ENCODE measurements at regions not wholly inside any gene's neighbourhood (a gene's known extent, or its start where the extent isn't known, plus 50 kb on each side); places are given as distances from the start of the nearest gene placed in this dataset.

DNA sequence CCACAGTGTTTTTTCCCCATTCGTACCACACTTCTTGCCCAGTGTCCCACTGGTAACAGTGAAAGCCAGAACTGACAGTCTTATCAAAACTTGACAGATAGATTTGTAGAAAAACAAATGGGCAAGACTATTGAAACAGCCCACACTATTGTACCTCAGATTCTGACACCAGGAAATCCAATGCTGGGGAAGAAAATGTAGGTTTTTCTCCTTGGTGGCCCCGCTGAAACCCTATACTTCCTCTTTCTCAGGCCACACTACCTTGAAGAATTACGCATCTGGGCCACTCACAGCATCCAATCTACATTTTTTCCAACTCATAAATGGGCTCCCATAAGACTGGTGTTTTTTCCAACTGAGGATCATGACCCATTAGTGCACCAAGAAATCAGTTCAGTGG, 90.9 kb upstream of the HDDC2 start:
- H3K27ac ChIP-seq: no peak overlapping the region
- H3K9me3 ChIP-seq: no peaks in the 10 kb centered on the region
- no peaks in the 10 kb centered on the region for H3K36me3 ChIP-seq
- H3K4me3 ChIP-seq (ENCODE audit: low read depth in 1 of 2, low read length in 1 of 2): no peak overlapping the region
- TF ChIP-seq, protein P1, sequence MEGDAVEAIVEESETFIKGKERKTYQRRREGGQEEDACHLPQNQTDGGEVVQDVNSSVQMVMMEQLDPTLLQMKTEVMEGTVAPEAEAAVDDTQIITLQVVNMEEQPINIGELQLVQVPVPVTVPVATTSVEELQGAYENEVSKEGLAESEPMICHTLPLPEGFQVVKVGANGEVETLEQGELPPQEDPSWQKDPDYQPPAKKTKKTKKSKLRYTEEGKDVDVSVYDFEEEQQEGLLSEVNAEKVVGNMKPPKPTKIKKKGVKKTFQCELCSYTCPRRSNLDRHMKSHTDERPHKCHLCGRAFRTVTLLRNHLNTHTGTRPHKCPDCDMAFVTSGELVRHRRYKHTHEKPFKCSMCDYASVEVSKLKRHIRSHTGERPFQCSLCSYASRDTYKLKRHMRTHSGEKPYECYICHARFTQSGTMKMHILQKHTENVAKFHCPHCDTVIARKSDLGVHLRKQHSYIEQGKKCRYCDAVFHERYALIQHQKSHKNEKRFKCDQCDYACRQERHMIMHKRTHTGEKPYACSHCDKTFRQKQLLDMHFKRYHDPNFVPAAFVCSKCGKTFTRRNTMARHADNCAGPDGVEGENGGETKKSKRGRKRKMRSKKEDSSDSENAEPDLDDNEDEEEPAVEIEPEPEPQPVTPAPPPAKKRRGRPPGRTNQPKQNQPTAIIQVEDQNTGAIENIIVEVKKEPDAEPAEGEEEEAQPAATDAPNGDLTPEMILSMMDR (IDR thresholded peaks at IDR 0.05): no peak
- no peaks in the 10 kb centered on the region for H3K4me1 ChIP-seq (ENCODE audit: control insufficient read depth in 1 of 2, insufficient read depth in 1 of 2, low read depth in 1 of 2, low read length in 1 of 2)
- H3K27me3 ChIP-seq: no peaks in the 10 kb centered on the region

DNA sequence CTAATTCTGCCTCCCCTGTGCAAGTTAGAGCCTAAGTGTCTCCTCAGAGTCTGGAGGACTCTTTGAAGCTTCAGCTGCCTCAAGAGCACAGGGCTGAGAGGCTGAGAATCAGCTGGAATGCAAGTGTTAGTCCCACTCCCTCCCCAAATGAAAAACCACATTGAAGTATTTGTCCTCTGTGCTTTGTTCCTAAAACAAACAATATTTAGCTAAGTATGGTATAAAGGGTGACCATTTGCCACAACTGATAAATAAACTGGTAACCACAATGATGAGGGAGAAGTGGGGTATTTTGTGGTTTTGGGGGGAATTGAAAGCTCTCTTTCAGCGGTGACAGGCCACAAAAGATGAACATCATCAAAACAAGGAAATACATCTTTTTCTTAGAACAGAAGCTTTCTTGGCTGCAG, 91.7 kb upstream of the HDDC2 start:
- no peaks in the 10 kb centered on the region for H3K4me1 ChIP-seq (ENCODE audit: control insufficient read depth in 1 of 2, insufficient read depth in 1 of 2, low read depth in 1 of 2, low read length in 1 of 2)
- H3K27me3 ChIP-seq: no peaks in the 10 kb centered on the region
- no peak overlapping the region for H3K27ac ChIP-seq
- no peaks in the 10 kb centered on the region for H3K9me3 ChIP-seq
- TF ChIP-seq, protein P1 (IDR thresholded peaks at IDR 0.05): no peak
- H3K4me3 ChIP-seq (ENCODE audit: low read depth in 1 of 2, low read length in 1 of 2): no peak overlapping the region
- no peaks in the 10 kb centered on the region for H3K36me3 ChIP-seq

DNA sequence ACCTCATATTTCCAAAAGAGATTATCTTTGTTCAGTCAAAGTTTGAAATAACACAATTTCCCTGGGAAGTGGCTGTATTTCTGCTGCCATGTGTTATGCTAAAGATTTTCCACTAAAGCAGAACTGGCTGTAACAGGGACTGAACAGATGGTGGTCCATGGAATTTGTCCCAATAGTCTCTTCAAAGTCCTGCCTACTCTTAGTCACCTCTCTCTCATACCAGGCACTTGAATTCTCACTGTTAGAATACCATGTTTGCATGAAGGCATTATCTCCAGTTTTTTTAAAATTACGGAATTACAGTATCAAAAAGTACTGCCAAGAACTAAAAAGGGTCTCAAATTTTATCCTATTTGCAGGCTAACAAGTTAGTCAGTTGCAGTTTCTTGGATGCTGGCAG, 105.0 kb upstream of the HDDC2 start:
- no peaks in the 10 kb centered on the region for H3K27me3 ChIP-seq
- no peaks in the 10 kb centered on the region for H3K36me3 ChIP-seq
- no peak overlapping the region for H3K27ac ChIP-seq
- no peak overlapping the region for H3K4me3 ChIP-seq (ENCODE audit: low read depth in 1 of 2, low read length in 1 of 2)
- TF ChIP-seq, protein P1 (IDR thresholded peaks at IDR 0.05): no peak
- H3K4me1 ChIP-seq (ENCODE audit: control insufficient read depth in 1 of 2, insufficient read depth in 1 of 2, low read depth in 1 of 2, low read length in 1 of 2): no peaks in the 10 kb centered on the region
- no peaks in the 10 kb centered on the region for H3K9me3 ChIP-seq

DNA sequence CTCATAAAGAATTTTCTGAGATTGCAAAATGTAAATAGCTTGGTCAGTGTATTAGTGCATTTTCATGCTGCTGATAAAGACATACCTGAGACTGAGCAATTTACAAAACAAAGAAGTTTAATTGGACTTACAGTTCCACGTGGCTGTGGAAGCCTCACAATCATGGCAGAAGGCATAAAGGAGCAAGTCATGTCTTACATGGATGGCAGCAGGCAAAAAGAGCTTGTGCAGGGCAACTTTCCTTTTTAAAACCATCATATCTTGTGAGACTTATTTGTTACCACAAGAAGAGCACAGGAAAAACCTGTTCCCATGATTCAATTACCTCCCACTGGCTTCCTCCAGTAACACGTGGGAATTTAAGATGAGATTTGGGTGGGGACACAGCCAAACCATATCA, 112.7 kb upstream of the HDDC2 start:
- Histone ChIP-seq H3K36me3 (no peaks in the 10 kb centered on the region), H3K4me1 (ENCODE audit: control insufficient read depth in 1 of 2, insufficient read depth in 1 of 2, low read depth in 1 of 2, low read length in 1 of 2) (no peaks in the 10 kb centered on the region), H3K27ac (no peak overlapping the region), H3K9me3 (no peaks in the 10 kb centered on the region), H3K27me3 (no peaks in the 10 kb centered on the region), H3K4me3 (ENCODE audit: low read depth in 1 of 2, low read length in 1 of 2) (no peak overlapping the region)
- TF ChIP-seq, protein P1 (IDR thresholded peaks at IDR 0.05): no peak

DNA sequence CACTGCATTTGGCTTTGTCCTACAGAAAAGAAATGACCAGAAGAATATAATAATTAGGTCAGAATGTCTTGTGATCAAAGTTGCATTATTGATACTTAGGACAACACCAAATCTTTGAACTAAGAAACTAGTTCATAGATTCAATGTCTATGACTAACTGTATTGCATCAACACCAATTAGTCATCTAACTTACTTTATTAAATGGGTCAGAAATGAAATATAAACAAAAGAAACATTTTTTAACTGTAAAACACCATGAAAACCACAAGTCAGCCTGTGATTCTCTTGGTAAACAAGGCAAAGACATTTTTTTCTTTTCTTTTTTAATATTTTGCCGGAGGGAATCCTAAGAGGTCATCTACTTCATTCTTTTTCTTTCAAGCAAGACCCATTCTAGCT, 114.1 kb upstream of the HDDC2 start:
- no peaks in the 10 kb centered on the region for H3K9me3 ChIP-seq
- TF ChIP-seq, protein P1 (IDR thresholded peaks at IDR 0.05): no peak
- H3K4me3 ChIP-seq (ENCODE audit: low read depth in 1 of 2, low read length in 1 of 2): no peak overlapping the region
- no peaks in the 10 kb centered on the region for H3K4me1 ChIP-seq (ENCODE audit: control insufficient read depth in 1 of 2, insufficient read depth in 1 of 2, low read depth in 1 of 2, low read length in 1 of 2)
- no peaks in the 10 kb centered on the region for H3K36me3 ChIP-seq
- no peaks in the 10 kb centered on the region for H3K27me3 ChIP-seq
- H3K27ac ChIP-seq: no peak overlapping the region

DNA sequence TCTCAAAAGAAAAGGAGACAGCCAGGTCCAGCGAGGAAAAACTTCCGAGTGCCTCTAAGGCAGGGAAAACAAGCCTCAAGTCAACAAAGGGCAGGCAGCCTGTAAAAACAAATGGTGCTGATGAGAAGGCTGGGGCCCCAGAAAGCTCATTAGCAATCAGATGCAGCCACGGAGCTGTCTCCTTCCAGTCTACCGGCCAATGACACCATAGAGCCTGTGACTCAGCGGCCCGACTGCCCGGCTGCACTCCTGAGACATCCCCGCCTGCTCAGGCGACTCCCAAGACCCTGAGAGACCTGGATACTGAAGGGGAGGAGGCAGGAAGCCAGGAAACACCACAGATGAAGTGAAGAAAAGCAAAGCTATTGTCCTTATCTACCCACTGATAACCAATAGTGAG, 120.1 kb upstream of the HDDC2 start:
- Histone ChIP-seq H3K36me3 (no peaks in the 10 kb centered on the region), H3K4me3 (ENCODE audit: low read depth in 1 of 2, low read length in 1 of 2) (no peak overlapping the region), H3K4me1 (ENCODE audit: control insufficient read depth in 1 of 2, insufficient read depth in 1 of 2, low read depth in 1 of 2, low read length in 1 of 2) (no peaks in the 10 kb centered on the region), H3K9me3 (no peaks in the 10 kb centered on the region), H3K27ac (no peak overlapping the region), H3K27me3 (no peaks in the 10 kb centered on the region)
- TF ChIP-seq, protein P1 (IDR thresholded peaks at IDR 0.05): no peak

All from neutrophil (primary cell).